ENCODE measurements at regions not wholly inside any gene's neighbourhood (a gene's known extent, or its start where the extent isn't known, plus 50 kb on each side); places are given as distances from the start of the nearest gene placed in this dataset.
"Not testable (repeated sequence)": the region's sequence is repeated elsewhere in the genome, so short reads cannot be mapped to it uniquely, and the experiment has no call there.

DNA sequence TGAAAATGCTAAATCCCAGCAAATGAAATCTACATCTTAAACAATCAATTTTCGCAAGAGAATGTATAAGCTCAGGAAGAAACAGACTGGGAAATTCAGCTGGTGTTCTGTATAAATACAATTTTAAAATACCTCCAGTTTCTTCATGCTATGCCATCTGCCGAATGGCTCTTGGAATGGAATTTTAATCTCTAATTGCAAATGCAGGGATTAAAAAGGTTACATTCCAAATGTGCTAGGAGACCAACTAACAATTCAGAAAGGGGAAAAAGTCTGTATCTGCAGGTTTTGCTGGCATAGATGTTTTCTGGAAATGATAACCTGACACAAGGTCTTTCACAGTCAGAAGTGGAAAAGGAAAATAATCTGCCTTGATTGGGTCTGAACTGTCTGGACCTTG, 379.7 kb downstream of the MAT2B start:
- no peak for DNase-seq (ENCODE audit: low spot score)

DNA sequence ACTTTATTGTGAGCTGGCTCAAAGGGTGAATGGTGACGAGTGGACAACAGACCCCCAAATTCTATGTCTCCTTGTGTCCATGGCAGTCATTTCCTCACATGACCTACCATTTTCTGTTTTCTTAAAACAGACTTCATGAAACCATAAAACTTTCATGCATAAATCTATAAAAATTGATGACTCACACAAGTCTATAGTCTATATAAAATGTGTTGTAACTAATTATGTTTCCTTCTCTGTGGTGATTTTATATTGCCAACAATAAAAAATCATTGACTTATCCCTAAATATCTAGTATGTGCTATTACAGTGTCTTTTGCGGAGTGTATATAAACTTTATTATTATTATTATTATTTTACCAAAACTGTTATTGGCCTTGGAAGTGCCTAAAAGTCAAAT, 382.4 kb downstream of the MAT2B start:
- DNase-seq (ENCODE audit: low spot score) = no peak

DNA sequence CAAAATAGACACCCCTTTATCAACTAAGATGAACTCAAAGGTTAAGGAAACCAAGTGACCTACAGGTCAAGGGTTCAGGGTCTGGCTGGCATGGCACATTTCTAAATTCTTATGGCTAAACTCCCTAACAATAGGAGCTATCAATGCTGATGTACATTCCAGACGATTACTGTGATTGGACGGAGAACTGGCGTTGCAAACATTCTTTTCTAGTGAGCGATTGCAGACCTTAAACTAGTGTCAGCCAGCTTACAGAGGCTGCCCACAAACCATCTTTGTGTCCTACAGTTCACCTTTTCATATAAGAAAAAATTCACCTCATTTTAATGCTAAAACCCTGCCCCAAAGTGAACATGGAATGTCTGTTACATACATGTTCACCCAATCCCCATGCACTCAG, 382.9 kb downstream of the MAT2B start:
- no peak for DNase-seq (ENCODE audit: low spot score)

GRCh38 chr5:163889369-163889768, 383.9 kb downstream of the MAT2B start:
- DNase-seq (ENCODE audit: low spot score) = no peak

DNA sequence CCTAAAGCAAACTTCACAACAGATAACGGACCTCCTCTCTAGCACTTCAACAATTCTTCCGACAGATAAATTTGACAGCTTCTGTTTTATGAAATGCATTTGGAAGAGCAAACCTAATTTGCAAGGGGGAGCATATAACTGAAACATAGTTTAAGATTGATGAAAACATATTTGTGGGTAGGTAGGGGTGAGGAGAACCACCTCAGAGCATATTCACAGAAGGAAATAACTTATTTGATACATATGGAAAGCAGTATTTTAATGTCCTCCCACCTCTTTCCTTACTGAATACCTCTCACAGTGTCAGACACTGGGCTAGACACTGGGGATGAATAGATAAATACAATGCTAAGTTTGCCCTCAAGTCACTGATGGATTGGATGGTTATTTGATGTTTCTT, 384.8 kb downstream of the MAT2B start:
- DNase-seq (ENCODE audit: low spot score) = no peak

GRCh38 chr5:163893281-163893680, 387.9 kb downstream of the MAT2B start:
- no peak for DNase-seq (ENCODE audit: low spot score)

DNA sequence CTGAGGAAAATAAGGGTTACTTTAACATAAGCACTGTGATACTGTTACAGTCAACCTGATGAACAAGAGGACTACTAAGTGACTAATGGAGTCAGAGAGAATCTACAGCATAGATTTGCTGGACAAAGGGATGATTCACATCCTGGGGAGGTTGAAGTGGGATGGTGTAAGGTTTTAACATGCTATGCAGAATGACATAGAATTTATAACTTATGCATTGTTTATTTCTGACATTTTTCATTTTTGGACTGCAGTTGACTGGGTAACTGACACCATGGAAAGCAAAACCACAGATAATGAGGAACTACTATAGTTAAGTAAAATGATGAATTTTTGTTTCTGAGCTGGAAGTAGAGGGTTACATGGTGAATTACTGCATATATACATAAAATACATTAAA, 389.2 kb downstream of the MAT2B start:
- DNase-seq (ENCODE audit: low spot score) = no peak

DNA sequence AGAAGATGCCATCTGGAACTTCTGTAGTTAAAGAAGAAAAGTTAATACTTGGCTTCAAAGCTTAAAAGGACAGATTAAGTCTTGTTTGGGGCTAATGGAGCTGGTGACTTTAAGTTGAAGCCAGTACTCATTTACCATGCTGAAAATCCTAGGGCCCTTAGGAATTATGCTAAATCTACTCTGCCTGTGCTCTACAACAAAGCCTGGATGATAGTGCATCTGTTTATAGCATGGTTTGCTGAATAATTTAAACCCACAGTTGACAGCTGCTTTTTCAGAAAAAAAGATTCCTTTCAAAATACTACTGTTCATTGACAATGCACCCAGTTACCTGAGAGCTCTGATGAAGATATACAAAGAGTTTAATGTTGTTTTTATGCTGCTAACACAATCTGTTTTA, 393.5 kb downstream of the MAT2B start:
- no peak for DNase-seq (ENCODE audit: low spot score)

- not testable (repeated sequence) for DNase-seq (ENCODE audit: low spot score)
Measured at GRCh38 chr5:163907783-163908182, 402.4 kb downstream of the MAT2B start.

DNA sequence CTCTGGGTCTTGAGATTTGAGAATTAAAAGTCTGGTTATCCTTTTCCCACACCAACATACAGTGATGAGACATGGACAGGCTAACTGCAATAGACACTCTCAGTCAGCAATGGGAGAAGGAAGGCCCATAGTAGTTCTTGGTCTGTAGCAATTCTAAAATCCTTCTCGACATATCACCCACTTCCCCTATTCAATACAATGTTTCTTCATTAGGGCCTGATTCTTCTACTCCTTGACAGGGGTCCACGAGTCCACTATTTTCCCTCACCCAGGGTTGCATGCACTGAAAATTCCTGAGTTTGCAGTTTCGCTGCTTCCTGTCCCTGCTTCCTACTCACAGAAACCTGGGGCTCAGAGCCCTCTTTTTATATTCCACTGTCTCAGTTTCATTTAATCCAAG, 402.8 kb downstream of the MAT2B start:
- no peak for DNase-seq (ENCODE audit: low spot score)

DNA sequence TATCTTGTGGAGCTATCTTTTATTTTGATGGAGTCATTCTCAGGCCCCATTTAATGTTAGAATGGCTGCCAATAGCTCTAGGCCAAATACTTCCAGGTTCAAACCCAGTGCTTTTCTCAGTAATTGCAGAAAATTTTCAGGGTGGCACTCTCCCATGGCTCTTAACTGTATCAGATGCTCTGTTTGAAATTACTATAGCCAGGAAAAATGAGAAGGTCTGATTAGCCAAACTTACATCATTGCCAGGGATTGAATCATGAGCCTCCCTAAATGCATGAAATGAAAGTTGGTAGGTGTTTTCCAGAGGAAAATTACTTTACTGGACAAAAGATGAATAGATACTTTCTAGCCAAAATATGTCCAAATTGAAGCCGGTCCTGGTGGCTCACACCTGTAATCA, 404.8 kb downstream of the MAT2B start:
- DNase-seq (ENCODE audit: low spot score) = no peak

- DNase-seq (ENCODE audit: low spot score) = no peak
Measured at GRCh38 chr5:163912046-163912445, 406.6 kb downstream of the MAT2B start.

GRCh38 chr5:163913548-163913947, 408.1 kb downstream of the MAT2B start:
- DNase-seq (ENCODE audit: low spot score) = no peak

DNA sequence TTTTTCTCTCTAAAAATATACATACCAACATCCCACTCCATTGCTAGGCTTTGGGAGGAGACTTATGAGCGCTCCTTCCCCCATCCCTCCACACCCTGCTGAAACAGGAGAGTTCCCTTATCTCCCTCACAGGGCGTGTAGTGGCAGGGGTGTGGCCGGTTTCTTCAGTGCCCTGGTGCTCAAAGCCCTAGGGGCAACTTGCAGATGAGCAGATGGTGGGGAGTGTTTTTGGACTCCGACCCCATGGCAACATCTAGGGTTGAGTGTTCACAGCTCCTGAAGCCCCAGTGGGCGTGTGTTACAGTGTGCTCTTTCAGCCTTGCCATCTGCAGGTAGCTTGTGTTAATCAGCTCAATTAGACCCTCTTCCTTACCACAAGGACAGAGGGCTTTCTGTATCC, 409.5 kb downstream of the MAT2B start:
- no peak for DNase-seq (ENCODE audit: low spot score)

DNA sequence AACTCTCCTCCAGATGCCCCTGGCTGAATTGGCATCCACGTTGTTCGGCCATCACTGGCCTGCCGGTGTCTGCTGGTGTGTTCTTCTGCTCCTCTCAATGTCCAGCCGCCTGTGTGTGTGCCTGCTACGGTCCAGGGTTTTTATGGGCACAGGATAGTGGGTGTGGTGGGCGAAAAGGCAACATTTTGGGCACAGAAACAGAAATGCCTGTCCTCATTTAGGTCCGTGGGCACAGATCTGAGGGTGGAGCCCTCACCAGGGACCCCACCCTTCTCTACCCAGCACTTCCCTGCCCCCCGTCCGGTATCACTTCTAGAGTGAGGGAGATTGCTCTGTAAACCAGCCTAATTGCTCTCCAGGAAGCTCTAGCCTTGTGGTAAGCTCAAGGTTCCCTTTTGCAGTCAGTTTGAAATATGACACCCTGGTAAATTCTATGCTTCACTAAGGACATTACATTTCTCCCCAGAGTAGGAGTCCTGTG, 410.1 kb downstream of the MAT2B start:
- DNase-seq (ENCODE audit: low spot score) = no peak

DNA sequence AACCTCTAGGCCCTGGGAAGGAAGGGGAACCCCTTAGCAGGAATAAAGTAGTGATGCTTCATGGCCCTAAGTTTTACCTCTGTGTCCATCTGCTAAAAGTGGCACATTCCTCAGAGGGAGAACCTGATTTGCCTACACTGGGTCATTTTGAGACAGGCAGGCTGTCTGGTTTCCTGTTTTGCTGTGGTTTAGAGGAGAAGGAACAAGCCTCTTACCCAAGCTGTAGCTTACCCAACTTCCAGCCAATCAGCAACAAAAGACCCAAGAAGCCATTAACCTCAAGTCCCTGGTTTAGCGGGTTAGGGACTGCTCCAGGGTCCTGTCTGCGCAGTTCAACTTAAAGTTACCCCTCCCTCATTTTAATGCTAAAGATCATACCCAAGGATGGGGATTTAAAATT, 411.0 kb downstream of the MAT2B start:
- DNase-seq (ENCODE audit: low spot score) = no peak

DNA sequence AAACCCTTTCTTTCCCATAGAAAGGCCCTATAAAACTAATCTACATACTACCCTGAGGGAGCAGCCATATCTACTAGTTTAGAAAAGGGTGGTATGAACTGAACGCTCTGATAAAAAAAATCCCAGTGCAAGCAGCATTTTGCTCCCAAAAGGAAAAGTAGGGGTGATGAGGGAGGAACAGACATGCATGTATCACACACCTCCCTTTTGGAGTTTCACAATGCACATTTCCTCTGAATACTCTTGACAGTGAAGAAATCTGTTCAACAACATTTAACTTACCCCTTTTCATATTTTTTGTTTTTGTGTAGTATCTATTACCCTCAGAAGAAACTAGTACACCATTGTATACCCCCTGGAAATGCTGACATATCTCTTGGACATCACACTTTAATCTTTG, 411.4 kb downstream of the MAT2B start:
- no peak for DNase-seq (ENCODE audit: low spot score)

GRCh38 chr5:163917747-163918146, 412.3 kb downstream of the MAT2B start:
- DNase-seq (ENCODE audit: low spot score) = no peak

DNA sequence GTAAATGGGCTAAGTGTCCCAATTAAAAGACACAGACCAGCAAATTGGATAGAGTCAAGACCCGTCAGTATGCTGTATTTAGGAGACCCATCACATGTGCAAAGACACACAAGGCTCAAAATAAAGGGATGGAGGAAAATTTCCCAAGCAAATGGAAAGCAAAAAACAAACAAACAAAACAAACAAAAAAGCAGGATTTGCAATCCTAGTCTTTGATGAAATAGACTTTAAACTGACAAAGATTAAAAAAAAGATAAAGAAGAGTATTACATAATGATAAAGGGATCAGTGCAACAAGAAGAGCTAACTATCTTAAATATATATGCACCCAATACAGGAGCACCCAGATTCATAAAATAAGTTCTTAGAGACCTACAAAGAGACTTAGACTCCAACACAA, 429.6 kb downstream of the MAT2B start:
- not testable (repeated sequence) for DNase-seq (ENCODE audit: low spot score)

- DNase-seq (ENCODE audit: low spot score) = no peak
Measured at GRCh38 chr5:163938595-163938994, 433.2 kb downstream of the MAT2B start.

DNA sequence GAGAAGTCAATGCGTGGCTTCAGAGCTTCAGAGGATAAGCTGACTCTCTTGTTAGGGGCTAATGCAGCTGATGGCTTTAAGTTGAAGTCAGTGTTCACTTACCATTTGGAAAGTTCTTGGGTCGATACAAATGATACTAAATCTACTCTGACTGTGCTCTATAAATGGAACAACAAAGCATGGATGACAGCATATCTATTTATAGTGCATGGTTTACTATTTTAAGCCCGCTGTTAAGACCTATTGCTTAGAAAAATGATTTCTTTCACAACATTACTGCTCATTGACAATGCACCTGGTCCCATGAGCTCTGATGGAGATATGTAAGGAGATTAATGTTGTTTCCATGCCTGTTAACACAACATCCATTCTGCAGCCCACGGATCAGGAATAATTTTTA, 435.7 kb downstream of the MAT2B start:
- no peak for DNase-seq (ENCODE audit: low spot score)

DNA sequence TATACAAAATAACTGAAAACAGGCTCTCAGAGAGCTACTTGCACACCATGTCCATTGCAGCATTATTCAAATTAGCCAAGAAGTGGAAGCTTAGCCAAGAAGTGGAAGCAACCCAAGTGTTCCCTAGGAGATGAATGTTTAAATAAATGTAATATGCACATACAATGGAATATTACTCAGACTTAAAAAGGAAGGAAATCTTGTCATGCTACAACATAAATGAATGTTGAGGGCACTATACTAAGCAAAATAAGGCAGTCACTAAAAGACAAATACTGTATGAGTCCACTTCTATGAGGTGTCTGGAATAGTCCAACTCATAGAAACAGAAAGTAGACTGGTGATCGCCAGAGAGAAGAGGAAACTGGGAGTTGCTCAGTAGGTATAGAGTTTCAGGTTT, 438.1 kb downstream of the MAT2B start:
- no peak for DNase-seq (ENCODE audit: low spot score)

DNA sequence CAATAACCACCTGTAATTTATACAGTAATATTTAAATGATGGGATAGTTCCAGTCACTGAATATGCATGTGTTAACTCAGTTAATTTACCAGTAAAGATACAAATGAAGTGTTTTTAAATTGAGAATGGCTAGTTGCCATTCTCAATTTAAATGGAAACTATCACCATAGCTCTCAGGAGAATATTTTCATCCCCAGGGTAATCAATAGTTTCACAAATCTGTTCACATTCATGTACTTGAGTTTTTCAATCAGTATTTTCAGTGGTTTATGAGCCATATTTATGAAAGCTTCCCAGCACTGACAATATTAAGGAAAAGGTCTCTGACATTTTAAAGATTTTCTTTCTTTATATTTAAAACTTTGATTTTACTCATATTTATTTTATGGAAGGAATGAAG, 439.3 kb downstream of the MAT2B start:
- no peak for DNase-seq (ENCODE audit: low spot score)

DNA sequence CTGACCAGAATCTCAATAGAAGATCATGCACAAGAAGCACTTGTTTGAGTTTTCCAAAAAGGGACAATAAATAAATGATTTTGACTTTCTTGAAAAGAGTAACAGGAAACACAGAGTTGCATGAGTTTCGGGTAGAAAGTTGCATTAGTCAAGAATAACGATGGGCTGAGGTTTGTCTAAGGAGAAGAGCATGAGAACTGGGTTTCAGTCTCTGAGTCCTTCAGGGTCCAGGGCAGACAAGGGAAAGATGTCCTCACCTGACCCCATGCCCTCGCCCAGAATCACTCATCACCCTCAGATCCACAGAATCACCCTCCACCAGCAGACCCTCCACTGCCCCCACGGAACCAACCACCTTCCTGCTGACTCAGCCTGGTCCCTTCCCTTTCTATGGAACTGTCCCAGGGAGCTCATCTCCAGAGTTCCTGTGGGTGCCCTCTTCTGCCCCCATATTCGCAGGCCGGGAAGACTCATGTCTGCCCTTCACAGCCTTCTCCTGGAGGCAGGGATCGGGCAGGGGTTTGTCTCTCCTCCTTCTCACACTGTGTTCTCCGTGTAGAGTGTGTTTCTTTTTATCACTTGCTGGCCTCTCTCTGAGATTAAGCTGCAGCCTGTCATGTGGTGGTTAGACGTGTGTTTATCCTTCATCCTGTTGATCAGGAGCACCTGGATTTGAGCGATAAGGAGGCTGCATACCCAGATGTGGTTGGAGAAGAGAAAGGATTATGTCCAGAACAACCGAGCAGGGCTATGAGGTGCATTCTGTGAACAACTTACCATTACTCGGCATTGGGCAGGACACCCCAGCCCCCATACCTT, 442.6 kb downstream of the MAT2B start:
- no peak for DNase-seq (ENCODE audit: low spot score)
